ENCODE measurements at regions not wholly inside any gene's neighbourhood (a gene's known extent, or its start where the extent isn't known, plus 50 kb on each side); places are given as distances from the start of the nearest gene placed in this dataset.

- TF ChIP-seq, protein P1, sequence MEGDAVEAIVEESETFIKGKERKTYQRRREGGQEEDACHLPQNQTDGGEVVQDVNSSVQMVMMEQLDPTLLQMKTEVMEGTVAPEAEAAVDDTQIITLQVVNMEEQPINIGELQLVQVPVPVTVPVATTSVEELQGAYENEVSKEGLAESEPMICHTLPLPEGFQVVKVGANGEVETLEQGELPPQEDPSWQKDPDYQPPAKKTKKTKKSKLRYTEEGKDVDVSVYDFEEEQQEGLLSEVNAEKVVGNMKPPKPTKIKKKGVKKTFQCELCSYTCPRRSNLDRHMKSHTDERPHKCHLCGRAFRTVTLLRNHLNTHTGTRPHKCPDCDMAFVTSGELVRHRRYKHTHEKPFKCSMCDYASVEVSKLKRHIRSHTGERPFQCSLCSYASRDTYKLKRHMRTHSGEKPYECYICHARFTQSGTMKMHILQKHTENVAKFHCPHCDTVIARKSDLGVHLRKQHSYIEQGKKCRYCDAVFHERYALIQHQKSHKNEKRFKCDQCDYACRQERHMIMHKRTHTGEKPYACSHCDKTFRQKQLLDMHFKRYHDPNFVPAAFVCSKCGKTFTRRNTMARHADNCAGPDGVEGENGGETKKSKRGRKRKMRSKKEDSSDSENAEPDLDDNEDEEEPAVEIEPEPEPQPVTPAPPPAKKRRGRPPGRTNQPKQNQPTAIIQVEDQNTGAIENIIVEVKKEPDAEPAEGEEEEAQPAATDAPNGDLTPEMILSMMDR (IDR thresholded peaks at IDR 0.05; ENCODE audit: extremely low read depth in 1 of 2, insufficient read depth in 1 of 2, low read depth in 1 of 2, low read length in 2 of 2), result no peak
- TF ChIP-seq POLR2A (IDR thresholded peaks at IDR 0.05; ENCODE audit: low read depth, low read length) (no peak), EZH2 (IDR thresholded peaks at IDR 0.05; ENCODE audit: borderline replicate concordance, low read depth, low read length, severe bottlenecking) (no peak), MYC (IDR thresholded peaks at IDR 0.05; ENCODE audit: low read depth, low read length) (no peak), GATA2 (IDR thresholded peaks at IDR 0.05; ENCODE audit: insufficient read depth, insufficient read length, low read depth, low read length) (no peak), POLR2AphosphoS5 (IDR thresholded peaks at IDR 0.05; ENCODE audit: insufficient read depth, low read depth, low read length) (no peak), FOS (IDR thresholded peaks at IDR 0.05; ENCODE audit: borderline replicate concordance, insufficient read depth, low read length) (no peak), JUN (IDR thresholded peaks at IDR 0.05; ENCODE audit: borderline replicate concordance, insufficient read depth, insufficient read length, low read depth) (no peak)
- TF ChIP-seq, protein P2, sequence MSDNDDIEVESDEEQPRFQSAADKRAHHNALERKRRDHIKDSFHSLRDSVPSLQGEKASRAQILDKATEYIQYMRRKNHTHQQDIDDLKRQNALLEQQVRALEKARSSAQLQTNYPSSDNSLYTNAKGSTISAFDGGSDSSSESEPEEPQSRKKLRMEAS (IDR thresholded peaks at IDR 0.05; ENCODE audit: insufficient read depth, insufficient read length), result no peak
Measured at GRCh38 chr2:157075924-157076323, 181.6 kb upstream of the GALNT5 start.

Measured in endothelial cell of umbilical vein (primary cell).